ENCODE measurements at regions not wholly inside any gene's neighbourhood (a gene's known extent, or its start where the extent isn't known, plus 50 kb on each side); places are given as distances from the start of the nearest gene placed in this dataset.
A peak's percentile ranks its signal among the peaks of the same experiment; 100 is the strongest.

GRCh38 chr3:182711261-182711683 is 82.0 kb upstream of the ATP11B start:
- FAIRE-seq, result no peak

DNA sequence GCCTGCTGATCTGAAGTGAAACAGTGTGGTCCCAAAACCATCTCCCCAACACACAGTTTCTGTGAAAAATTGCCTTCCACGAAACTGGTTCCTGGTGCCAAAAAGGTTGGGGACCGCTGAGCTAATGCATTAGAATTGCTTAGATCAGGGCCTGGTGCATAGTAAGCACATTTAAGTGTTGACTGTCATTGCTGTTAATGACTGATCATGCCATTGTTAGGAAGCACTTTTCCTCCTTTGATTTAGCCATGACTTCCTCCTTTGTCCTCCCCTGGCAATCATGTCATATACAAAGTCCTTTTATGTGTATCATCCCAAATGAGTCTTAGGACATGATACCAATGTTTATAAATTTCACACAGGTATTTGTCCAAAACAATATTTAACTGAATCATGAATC is 81.5 kb upstream of the ATP11B start:
- no peak for FAIRE-seq

DNA sequence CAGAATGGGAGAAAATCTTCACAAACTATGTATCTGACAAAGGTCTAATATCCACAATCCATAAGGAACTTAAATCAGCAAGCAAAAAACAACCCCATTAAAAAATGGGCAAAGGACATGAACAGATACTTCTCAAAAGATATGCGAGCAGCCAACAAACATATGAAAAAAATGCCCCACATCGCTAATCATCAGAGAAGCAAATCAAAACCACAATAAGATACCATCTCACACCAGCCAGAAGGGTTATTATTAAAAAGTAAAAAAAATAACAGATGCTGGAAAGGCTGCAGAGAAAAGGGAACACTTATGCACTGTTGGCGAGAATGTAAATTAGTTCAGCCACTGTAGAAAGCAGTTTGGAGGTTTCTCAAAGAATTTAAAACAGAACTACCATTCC is 80.2 kb upstream of the ATP11B start:
- FAIRE-seq, result no peak

- peak; percentile 99 for FAIRE-seq
Measured at GRCh38 chr3:182713743-182714517, 79.4 kb upstream of the ATP11B start.

DNA sequence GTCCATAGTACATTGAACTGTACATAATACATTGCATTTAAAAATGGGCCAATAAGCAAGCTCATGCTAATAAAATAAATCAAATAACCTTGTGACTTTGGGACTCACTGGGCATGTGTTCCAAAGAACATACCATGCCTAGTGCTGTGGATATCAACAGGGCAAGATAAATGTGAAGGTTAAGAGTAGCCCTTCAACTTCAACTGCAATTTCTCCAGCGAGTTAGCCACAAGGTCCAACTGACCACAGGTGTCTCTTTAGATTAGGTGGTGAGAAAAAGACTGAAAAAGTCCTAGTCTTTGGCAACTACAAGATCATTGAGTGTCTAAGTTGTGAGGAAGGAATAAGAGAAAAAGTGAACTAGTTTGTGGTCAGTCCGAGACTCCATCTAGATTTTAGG is 78.3 kb upstream of the ATP11B start:
- FAIRE-seq, result no peak

- no peak for FAIRE-seq
Measured at GRCh38 chr3:182716114-182716688, 77.1 kb upstream of the ATP11B start.

DNA sequence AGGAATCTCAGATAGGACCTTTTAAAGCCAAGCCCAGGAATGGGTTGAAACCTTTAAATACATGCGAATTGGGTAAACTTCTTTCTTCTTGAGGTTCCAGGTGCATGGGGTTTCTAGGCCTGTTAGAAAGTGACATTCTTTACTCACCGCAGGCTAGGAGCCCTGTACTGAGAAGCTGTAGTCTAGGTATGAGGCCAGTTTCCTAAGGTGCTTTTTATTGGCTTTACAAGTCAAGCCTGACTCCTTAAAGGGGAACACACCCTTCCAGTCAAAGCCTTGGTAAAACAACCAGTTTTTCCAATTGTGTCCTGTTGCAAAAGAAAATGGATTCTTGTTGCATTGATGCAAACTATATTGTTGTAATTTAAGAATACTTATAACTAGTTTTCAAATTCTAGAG is 76.1 kb upstream of the ATP11B start:
- FAIRE-seq, result no peak

GRCh38 chr3:182722907-182723306 is 70.4 kb upstream of the ATP11B start:
- FAIRE-seq, result no peak

DNA sequence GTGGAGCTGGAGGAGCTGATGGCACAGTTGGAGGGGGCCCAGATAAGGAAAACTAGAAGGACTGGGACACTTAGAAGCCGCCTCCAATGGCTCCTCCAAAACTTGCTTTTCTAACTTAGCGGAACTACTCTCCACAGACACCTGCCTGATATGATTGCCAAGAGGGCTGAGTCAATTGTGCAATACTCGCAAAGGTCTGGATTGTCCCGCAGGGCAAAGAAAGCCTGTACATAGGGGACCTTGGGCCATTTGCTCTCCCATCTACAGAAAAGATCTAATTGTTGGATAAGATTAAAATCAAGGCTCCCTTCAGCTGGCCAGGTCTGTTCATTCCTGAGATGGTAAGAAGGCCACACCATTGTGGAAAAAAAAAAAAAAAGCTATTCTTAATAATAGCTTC is 69.7 kb upstream of the ATP11B start:
- no peak for FAIRE-seq

GRCh38 chr3:182725372-182726251 is 67.7 kb upstream of the ATP11B start:
- FAIRE-seq, result no peak

- no peak for FAIRE-seq
Measured at GRCh38 chr3:182726258-182727142, 66.8 kb upstream of the ATP11B start.

GRCh38 chr3:182728238-182728637 is 65.1 kb upstream of the ATP11B start:
- no peak for FAIRE-seq

DNA sequence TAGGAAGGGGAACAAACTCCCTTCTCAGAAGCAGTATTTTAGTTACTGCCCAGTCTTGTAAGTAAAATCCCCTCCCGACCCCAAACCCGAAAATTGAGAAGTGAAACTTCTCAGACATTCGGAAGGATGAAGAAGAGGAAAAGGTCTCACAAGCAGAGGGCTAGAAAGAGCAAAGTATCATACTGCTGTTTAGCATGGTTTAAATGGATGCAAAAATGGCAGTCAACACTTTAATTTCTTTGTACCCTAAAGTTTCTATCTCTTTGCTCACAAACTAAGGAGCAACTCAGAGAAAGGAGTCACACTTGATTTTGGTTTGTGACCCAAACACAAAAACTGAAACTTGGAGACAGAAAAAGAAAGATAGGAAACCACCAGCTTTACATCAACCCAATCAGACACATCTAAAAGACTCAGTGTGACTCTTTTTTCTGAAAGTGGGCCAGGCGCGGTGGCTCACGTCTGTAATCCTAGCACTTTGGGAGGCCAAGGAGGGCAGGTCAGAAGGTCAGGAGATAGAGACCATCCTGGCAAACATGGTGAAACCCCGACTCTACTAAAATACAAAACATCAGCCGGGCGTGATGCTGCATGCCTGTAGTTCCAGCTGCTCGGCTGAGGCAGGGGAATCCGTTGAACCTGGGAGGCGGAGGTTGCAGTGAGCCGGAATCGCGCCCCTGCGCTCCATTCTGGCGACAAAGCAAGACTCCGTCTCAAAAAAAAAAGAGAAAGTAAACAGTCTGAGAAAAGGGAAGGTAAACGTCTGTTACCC is 63.2 kb upstream of the ATP11B start:
- no peak for FAIRE-seq

- no peak for FAIRE-seq
Measured at GRCh38 chr3:182730675-182731042, 62.6 kb upstream of the ATP11B start.

- no peak for FAIRE-seq
Measured at GRCh38 chr3:182731764-182732163, 61.5 kb upstream of the ATP11B start.

DNA sequence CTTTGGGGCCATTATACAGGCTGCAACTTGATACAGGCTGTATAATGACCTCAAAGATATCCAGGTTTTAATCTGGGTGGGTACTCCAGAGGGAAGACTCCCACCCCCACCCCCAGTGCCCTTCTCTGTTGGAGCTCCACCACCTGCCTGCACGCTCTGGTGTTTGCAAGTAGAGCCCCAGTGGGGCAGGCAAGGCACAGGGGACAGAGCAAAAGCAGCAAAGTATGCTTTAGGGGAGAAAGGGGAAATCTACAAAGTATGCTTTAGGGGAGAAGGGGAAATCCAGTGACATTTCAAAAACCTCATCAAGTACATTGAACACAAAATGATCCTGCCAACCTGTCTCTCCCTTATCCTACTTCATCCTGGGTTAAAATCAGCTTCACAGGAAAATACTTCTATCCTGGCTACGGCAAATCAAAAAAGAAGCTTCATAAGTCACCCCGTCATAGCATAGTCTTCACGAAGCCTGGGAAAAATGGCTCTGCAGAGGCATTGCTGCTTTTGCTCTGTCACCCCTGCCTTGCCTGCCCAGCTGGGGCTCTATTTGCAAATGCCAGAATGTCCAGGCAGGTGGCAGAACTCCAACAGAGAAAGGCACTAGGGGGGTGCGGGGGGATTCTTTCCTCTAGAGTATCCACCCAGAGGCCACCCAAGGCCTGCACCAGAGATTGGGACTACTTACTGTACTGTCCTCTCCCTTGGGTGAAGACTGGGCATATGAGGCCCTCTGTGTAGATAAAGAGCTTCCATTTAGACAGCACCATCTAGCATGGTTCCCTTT is 60.9 kb upstream of the ATP11B start:
- FAIRE-seq, result no peak

- FAIRE-seq, result no peak
Measured at GRCh38 chr3:182735672-182736071, 57.6 kb upstream of the ATP11B start.

DNA sequence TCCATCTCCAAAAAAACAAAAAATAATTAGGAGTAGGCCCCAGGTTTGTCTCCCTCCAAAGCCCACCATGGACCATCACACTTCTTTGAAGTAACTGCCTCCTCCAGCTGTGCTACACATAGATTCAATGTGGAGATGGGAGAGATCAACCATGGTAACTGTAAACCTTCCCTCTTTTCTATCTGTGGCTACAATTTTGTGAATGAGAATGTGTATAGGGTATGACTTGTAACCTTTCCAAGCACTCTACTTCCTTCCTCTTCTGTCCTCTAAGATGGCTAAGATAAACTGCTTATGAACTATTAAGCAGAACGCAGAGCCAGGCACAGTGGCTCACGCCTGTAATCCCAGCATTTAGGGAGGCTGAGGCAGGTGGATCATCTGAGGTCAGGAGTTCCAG is 55.5 kb upstream of the ATP11B start:
- no peak for FAIRE-seq

DNA sequence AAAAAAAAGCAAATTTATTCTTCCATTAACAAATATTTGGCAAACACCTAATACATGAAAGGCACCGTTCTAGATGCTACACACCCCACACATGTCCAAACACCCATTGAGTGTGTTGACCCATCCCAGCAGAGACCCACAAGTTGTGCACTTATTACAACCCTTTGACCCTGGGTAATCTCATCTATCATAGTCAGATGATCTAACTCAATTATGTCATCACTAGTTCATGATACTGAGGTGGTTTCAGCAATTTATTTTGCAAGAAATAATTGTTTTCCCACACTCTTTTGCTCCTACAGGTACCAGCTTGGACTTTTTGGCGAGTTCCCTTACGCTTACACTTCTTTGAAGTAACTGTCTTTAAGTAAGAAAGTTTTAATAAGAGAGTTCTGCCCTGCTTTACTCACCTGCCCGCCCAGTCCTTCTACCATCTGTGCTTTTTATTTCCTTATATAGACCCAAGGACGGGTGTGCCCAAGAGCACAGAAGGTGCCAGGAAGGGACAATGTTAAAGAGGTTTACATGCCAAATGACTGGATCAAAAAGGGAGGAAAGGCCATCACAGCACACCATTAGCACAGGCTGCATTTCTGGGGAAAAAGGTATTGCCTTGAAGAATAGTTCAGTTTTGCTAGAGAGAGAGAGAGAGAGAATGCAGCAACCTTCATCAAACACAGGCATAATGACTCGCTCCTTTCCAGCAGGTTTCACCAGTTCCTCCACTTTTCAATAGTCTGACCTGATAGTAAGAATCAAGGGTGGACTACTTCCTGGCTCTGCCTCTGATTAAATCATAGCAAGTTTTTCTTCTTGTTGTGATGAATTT is 54.5 kb upstream of the ATP11B start:
- no peak for FAIRE-seq

- no peak for FAIRE-seq
Measured at GRCh38 chr3:182739619-182740018, 53.7 kb upstream of the ATP11B start.
